Endothelial cell (in vitro differentiated cells): ENCODE measurements at regions not wholly inside any gene's neighbourhood (a gene's known extent, or its start where the extent isn't known, plus 50 kb on each side); places are given as distances from the start of the nearest gene placed in this dataset.

Source experiments
- DNase-seq: peaks from one replicate; pipeline ENCODE4 v3.0.0; 2021; ENCODE audit warnings: low spot score
- H3K27ac Mint-ChIP-seq: one replicate; pipeline ENCODE4 v1.8.0; 2021; ENCODE audit warnings: mixed read lengths, inconsistent platforms; ENCODE audit not compliant: unreplicated experiment
- H3K27me3 Mint-ChIP-seq: one replicate; pipeline ENCODE4 v1.8.0; 2021; ENCODE audit warnings: mild to moderate bottlenecking, moderate library complexity, mixed read lengths, inconsistent platforms; ENCODE audit not compliant: unreplicated experiment
- H3K36me3 Mint-ChIP-seq: one replicate; pipeline ENCODE4 v1.8.0; 2021; ENCODE audit warnings: mild to moderate bottlenecking, low read depth, mixed read lengths, inconsistent platforms; ENCODE audit not compliant: unreplicated experiment
- H3K4me1 Mint-ChIP-seq: one replicate; pipeline ENCODE4 v1.8.0; 2021; ENCODE audit warnings: mild to moderate bottlenecking, mixed read lengths, inconsistent platforms; ENCODE audit not compliant: unreplicated experiment
- H3K4me3 Mint-ChIP-seq: one replicate; pipeline ENCODE4 v1.8.0; 2021; ENCODE audit warnings: mild to moderate bottlenecking, mixed read lengths, inconsistent platforms; ENCODE audit not compliant: unreplicated experiment
- H3K9me3 Mint-ChIP-seq: one replicate; pipeline ENCODE4 v1.8.0; 2021; ENCODE audit warnings: mixed read lengths, inconsistent platforms; ENCODE audit not compliant: unreplicated experiment
- TF ChIP-seq, protein P1 (sequence below): fragments of 200-600 bp; sonication (generic); IDR thresholded peaks from one replicate; pipeline ENCODE4 v1.5.0; 2021; ENCODE audit warnings: antibody characterized with exemption; ENCODE audit not compliant: unreplicated experiment

GRCh38 chr12:75714462-75715322, 203.3 kb upstream of the KRR1 start:
- no peak overlapping the region for H3K4me3 Mint-ChIP-seq
- H3K4me1 Mint-ChIP-seq, result peaks cover 23% of the 10 kb centered on the region
- H3K27ac Mint-ChIP-seq, result no peak overlapping the region
- TF ChIP-seq, protein P1, sequence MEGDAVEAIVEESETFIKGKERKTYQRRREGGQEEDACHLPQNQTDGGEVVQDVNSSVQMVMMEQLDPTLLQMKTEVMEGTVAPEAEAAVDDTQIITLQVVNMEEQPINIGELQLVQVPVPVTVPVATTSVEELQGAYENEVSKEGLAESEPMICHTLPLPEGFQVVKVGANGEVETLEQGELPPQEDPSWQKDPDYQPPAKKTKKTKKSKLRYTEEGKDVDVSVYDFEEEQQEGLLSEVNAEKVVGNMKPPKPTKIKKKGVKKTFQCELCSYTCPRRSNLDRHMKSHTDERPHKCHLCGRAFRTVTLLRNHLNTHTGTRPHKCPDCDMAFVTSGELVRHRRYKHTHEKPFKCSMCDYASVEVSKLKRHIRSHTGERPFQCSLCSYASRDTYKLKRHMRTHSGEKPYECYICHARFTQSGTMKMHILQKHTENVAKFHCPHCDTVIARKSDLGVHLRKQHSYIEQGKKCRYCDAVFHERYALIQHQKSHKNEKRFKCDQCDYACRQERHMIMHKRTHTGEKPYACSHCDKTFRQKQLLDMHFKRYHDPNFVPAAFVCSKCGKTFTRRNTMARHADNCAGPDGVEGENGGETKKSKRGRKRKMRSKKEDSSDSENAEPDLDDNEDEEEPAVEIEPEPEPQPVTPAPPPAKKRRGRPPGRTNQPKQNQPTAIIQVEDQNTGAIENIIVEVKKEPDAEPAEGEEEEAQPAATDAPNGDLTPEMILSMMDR, result no peak
- H3K36me3 Mint-ChIP-seq, result no peaks in the 10 kb centered on the region
- no peaks in the 10 kb centered on the region for H3K9me3 Mint-ChIP-seq
- no peak for DNase-seq
- no peaks in the 10 kb centered on the region for H3K27me3 Mint-ChIP-seq

GRCh38 chr12:75713434-75713833, 202.0 kb upstream of the KRR1 start:
- H3K4me3 Mint-ChIP-seq, result no peak overlapping the region
- TF ChIP-seq, protein P1, result no peak
- no peaks in the 10 kb centered on the region for H3K27me3 Mint-ChIP-seq
- no peak for DNase-seq
- no peaks in the 10 kb centered on the region for H3K9me3 Mint-ChIP-seq
- peaks cover 30% of the 10 kb centered on the region for H3K4me1 Mint-ChIP-seq
- no peaks in the 10 kb centered on the region for H3K36me3 Mint-ChIP-seq
- H3K27ac Mint-ChIP-seq, result no peak overlapping the region

DNA sequence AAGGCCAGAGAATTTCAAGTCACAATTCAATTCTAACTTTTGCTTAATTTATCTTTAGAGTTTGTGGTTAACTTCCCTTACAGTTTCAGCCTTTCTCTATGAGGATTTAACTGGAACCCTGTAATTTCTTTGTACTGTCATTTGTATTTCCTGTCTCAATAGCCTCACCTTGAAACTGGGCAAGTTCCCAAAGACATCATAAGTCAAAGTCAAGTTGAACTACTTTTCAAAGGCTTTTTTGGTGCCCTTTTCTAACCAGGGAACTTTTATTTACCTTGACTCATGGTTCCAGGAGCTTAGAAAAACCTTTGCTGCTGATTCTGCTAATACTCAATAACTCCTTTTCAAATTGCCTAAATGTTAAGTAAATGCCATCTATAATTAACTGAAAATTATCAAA, 200.8 kb upstream of the KRR1 start:
- TF ChIP-seq, protein P1, result no peak
- Mint-ChIP-seq H3K4me3 (no peak overlapping the region), H3K9me3 (no peaks in the 10 kb centered on the region), H3K27ac (no peak overlapping the region), H3K36me3 (no peaks in the 10 kb centered on the region), H3K4me1 (peaks cover 36% of the 10 kb centered on the region), H3K27me3 (no peaks in the 10 kb centered on the region)
- DNase-seq, result no peak

- TF ChIP-seq, protein P1, result no peak
These were observed 199.9 kb upstream of the KRR1 start for GRCh38 chr12:75711271-75711670.

DNA sequence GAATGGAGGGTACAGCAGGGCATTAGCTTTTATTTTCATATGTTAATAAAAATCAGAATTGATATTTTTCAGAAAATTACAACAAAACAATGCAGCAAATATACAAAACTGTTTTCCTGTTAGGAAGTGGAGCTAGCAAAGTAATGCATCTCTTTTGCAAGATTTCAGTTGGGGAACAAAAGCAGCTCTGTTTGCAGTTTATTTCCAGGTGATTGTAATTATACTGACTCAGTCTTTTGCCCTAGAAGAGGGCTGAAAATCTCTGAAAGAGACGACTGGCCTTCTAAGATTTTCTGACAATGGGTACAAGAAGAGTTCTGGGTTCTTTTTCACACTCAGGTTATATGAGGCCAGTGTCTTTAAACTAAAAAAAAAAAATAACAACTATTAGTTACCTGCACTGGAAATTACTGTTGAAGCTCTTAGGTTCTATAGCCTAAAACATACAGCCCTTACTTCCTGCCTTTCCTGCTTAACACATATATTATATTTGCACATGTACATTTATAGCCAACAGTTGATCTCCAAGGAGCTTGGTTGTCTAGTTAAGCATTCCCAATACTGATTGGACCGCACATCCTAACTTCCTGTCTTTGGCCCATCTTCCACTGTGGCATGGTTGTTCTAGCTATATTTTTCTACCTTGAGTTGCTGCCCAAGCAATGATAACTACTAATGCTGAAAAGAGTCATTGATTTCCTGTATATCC, 199.1 kb upstream of the KRR1 start:
- H3K9me3 Mint-ChIP-seq, result no peaks in the 10 kb centered on the region
- no peaks in the 10 kb centered on the region for H3K36me3 Mint-ChIP-seq
- peaks cover 51% of the 10 kb centered on the region for H3K4me1 Mint-ChIP-seq
- no peak overlapping the region for H3K27ac Mint-ChIP-seq
- no peak for DNase-seq
- TF ChIP-seq, protein P1, result no peak
- no peaks in the 10 kb centered on the region for H3K27me3 Mint-ChIP-seq
- no peak overlapping the region for H3K4me3 Mint-ChIP-seq

More at GRCh38 chr12:75711271-75711670, 199.9 kb upstream of the KRR1 start:
- Mint-ChIP-seq H3K36me3 (no peaks in the 10 kb centered on the region), H3K4me1 (peaks cover 43% of the 10 kb centered on the region), H3K4me3 (no peak overlapping the region), H3K9me3 (no peaks in the 10 kb centered on the region), H3K27ac (no peak overlapping the region), H3K27me3 (no peaks in the 10 kb centered on the region)
- no peak for DNase-seq
